ENCODE measurements at regions not wholly inside any gene's neighbourhood (a gene's known extent, or its start where the extent isn't known, plus 50 kb on each side); places are given as distances from the start of the nearest gene placed in this dataset.

GRCh38 chr6:153780011-153780410 is 259.0 kb upstream of the OPRM1 start:
- DNase-seq = no peak

DNA sequence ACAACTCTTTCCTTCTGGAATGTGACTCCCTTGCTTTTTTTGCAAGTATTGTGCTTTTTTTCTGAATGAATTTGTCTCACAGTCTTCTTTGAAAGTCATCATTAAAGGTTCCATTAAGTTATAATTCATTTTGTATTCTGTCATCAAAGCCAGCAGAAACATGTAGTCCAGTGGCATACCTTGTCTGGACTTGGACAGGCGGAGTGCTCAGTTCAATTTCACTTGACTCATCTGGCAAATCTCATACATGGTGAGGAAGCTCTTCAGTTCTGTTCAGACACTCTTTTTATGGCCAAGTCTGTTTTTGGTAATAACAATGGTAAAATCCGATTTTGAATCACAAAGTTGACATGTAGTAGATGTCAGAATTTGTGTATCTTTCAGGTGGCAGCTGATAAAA is 260.8 kb upstream of the OPRM1 start:
- no peak for DNase-seq

DNA sequence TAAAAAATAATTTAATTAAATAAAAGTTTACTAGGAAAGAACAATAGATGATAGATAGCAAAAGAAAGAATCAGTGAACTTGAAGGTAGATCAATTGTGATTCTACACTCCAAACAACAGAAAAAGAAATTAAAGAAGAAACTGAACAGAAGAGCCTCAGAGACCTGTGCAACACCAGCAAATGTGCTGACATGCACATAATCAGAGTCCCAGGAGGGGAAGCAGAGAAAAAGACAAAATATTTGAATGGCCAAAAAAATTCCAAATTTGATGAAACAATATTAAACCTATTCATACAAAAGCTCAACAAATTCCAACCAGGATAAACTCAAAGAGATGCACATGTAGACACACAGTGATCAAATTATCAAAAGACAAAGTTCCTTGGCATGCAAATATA is 267.5 kb upstream of the OPRM1 start:
- DNase-seq = no peak

DNA sequence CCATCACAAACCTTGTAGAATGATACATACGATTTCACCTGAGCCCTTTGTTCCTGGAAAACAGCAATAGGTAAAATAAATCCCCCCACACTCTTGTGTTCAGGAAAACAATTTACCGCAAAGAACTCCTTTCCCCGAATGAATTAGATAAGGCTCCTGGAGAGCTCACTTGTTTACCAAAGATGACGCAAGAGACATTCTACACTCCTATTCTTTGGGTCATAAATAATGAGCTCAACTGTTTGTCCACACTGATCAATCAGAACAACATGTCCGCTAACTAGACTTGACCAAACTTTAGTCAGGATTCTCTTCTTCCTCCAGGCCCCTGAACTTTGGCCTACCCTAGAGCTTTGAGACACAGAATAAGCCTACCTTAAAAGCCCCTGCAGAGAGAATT is 271.9 kb upstream of the OPRM1 start:
- no peak for DNase-seq

- DNase-seq = no peak
Measured at GRCh38 chr6:153758516-153758915, 280.5 kb upstream of the OPRM1 start.

GRCh38 chr6:153735761-153736160 is 303.3 kb upstream of the OPRM1 start:
- no peak for DNase-seq

- no peak for DNase-seq
Measured at GRCh38 chr6:153729189-153729588, 309.9 kb upstream of the OPRM1 start.

GRCh38 chr6:153727885-153728284 is 311.2 kb upstream of the OPRM1 start:
- DNase-seq = no peak

DNA sequence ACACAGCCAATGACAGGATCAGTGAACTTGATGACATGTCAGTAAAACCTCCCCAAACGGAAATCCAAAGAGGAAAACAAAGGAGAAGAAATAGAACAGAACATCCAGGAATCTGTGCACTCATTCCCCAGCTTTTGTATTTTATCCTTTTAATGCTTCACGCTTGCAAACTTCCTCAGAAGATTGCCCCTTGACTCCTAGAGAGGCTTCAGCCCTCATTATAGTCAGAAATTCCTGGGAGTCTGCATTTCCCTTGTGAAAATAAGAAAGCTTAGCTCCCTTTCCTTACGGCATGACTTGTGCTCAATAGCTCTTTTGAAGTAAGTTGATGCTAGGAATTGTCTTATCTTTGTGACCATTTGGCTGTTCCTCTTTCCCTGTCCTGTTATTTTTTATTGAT is 313.6 kb upstream of the OPRM1 start:
- DNase-seq = no peak

DNA sequence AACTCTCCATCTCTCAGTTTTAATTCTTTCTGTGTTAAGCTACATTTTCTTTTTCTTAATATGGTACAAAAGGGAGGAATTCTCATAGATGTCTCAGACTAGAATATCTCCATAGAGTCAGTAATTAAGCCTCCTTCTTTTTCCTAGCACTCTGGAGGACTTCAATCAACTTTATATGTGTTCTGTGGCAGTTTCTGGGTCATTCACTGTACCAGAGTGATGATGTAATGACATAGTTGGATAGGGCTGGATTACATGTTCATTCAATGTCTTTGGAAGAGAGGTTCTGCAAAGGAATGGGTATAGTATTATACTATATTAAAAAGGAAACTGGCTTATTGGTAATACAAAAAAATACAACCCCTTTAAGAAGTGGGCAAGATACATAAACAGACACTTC is 318.3 kb upstream of the OPRM1 start:
- DNase-seq = no peak

DNA sequence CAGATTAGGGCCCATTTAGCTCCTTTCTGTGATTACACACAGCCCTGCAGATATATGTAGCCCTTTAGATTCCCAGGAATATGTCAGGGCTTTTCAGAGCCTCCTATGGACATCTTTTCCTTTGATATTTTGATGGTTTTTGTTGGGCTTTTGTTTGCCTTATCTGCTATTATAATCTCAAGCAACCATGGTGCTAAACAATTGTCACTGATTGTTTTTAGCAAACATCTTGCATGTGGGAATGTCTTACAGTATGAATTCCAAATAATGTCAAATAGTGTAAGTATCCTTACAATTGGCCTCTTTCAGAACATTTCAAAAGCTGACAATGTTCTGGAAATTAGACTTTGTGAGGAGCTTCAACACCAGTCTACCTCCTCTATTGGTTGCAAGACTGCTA is 333.6 kb upstream of the OPRM1 start:
- DNase-seq = no peak

DNA sequence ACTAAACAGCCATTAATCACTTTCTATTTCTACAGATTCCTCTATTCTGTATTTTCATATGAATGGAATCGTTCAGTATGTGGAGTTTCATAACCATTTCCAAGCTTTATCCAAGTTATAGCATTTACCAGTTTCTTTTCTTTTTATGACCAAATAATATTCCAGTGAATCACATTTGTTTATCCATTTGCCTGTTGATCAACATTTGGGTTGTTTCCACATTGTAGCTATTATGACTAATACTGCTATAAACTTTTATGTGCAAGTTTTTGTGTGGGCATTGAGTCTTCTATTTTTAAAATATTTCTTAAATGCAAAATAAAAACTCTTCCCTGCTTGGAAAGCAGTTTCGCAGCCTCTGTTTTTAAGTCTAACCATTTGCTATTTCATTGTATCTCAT is 336.4 kb upstream of the OPRM1 start:
- no peak for DNase-seq

- DNase-seq = no peak
Measured at GRCh38 chr6:153698637-153699036, 340.4 kb upstream of the OPRM1 start.

DNA sequence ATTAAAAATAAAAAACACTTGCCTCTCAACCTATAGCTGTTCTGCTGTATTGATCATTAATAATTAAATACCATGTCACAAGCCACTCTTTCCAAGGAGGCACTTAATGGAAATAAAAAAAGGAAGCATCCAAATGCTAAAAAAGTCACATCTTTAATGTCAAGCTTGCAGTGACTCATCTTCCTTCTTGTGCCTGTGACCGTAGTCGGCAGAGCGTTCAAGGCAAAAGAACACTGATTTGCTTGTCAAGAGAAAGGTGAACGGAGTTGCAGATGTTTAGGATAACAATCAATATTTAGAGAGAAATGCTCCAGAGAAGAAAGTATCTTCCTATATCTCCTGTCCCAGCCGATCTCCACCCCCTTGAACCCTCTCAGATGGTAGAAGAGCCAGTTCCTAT is 341.0 kb upstream of the OPRM1 start:
- DNase-seq = no peak

- no peak for DNase-seq
Measured at GRCh38 chr6:153677522-153677921, 361.5 kb upstream of the OPRM1 start.

DNA sequence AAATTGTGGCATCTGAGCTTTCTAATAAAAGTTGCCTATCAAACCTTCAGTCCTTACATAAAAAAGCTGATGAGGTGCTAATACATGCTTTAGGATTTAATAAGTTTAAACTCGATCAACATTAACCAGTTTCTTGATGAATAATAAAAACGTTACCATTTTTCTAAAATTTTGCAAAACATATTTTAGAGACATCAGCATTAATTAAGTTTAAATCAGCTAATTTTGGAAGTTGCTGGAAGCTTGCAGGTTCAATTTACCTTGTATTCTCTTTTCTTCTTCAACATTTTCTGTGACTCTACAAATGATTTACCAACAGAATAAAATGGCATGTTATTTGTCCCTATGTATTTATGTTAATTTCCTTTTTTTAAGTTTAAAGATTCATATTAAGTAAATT is 365.3 kb upstream of the OPRM1 start:
- no peak for DNase-seq

DNA sequence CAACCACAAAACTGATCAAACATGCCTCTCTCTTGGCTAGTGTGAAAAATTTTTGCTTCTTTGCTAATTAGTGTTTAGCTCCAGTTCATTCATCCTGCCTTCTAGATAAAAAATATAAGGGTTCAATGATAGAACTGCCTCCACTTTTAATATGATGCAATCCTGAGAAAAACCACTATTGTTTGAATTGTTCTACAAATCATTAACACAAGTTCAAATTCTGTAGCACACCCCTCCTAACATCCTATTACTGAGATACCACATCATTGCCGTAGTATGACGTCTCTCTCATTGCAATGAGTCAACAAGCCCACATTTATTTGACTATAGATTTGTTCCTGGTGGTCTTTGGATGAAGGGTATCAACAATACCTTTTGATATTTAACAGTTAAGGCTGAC is 365.8 kb upstream of the OPRM1 start:
- DNase-seq = no peak

DNA sequence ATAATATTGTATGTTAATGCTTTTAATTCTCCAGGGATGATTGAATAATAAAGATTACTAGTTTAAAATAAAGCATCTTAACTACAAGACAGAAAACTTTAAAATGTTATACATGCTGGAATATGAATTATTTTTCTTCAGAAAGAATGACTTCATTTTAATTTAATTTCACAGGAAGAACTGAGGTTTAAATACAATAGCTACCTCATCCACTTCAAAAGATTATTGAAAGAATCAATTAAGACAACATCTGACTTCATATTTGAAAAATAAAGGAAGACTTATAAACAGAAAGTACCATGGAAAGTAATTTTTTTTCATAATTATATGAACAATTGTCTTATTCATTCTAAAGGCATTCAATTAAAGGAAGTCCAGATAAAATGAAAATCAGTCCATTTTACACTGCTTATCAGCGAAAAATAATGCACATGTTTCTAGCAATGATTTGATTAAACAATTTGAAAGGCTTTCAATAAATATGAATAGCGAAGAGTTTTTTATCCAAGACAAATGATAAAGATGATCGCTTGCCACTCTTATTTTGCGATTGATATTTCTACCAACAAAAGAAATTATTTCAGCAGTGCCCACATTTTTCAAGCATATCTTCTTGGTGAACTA is 368.5 kb upstream of the OPRM1 start:
- no peak for DNase-seq

- DNase-seq = no peak
Measured at GRCh38 chr6:153668758-153669157, 370.3 kb upstream of the OPRM1 start.

DNA sequence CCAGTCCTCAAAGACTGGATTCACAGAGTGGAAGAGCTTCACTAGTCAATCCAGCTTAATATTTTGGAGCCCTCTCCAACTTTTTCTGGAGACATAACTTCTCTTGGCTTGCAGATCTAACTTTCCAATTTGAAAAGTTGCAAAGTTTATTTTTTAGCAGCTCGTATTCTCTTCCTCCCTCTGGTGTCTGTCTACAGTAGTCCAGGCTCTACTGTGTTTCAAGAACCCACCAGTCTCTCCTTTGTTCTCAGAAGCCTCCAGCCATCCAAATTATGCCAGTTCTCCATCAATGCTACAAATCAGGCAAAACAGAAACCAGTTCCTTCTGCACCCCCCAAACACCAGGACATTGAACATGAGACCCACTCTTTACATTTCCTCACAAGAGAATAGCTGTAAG is 376.1 kb upstream of the OPRM1 start:
- DNase-seq = no peak

DNA sequence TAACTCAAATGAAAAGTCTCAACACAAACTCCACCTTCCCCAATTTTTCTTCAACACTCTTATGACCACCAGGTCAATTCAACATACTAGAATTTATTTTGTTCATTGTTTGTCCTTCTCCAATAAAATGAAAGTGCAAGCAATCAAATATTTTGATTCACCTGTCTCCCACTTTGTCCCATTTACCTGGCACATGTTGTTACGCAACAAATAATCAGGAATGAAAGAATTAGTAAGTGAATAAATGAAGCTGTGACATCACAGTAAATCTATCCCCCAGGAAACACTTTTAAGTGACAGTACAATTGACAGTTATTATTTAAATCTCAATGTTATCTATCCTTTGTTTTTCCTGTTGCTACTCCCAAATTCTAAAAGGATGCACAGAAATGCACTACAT is 393.7 kb upstream of the OPRM1 start:
- DNase-seq = no peak

DNA sequence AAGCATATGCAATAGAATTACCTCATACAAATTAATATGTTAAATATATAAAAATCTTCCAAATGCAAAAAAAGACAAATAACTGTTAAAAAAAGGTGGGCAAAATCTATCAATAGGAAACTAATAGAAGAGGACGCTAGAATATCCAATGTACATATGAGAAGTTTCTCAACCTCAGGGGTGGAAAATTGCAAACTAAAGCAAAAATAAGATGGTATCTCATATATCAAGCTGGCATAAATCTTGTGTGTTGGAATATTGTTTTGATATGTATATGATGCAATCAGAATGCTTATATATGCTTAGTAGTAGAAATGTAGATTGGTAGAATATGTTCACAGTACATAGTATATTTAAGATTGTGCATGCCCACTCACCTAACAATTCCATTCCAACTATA is 395.0 kb upstream of the OPRM1 start:
- DNase-seq = no peak

DNA sequence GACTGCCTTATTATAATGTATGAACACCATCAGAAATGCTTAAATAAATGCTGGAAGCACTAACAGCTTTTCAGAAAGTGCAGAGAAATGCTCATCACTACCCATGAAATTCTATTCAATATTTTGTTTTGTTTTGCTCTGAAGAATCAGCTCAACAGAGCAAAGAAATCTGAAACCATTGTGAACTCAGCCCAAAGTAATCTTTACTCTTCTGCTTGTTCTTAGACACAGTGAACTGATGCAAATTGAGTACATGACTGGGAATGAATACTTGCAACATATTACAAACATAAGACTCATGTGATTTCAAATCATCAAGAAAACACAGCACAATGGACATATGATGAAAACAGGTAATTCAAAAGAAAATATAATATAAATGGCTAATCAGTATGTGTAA is 404.6 kb upstream of the OPRM1 start:
- no peak for DNase-seq

GRCh38 chr6:153625089-153625488 is 414.0 kb upstream of the OPRM1 start:
- no peak for DNase-seq

- no peak for DNase-seq
Measured at GRCh38 chr6:153624528-153624927, 414.5 kb upstream of the OPRM1 start.

DNA sequence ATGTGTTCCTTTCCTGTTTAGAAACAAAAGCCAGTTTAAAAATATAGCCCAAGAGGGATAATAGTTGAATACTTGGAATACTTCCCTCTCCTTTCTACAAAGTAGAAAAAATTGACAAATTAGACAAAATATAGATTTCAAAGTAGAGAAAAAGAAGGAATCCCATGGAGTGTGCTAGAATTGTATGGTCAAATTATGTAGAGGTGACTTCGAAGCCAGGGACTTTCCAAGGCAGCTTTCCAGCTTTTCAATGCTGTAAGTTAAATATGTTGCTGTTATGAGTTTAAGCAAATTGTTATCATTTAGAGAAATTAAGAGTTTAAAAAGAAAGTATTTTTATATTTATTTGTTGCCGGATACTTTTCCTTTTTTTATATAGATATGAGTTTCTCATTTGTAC is 415.5 kb upstream of the OPRM1 start:
- DNase-seq = no peak

All from NCI-H1048 (cell line).